Body of pancreas (tissue), 4 donors: ENCODE measurements at regions not wholly inside any gene's neighbourhood (a gene's known extent, or its start where the extent isn't known, plus 50 kb on each side); places are given as distances from the start of the nearest gene placed in this dataset.

Experiments used
- ATAC-seq: fragments of 150-250 bp; one replicate; pipeline ENCODE4 v1.9.1; 2016
- DNase-seq, 4 donors: peaks; one replicate each; pipeline ENCODE4 v3.0.0-alpha.2; 2019
- H3K27ac ChIP-seq, 4 donors: fragments of 200-600 bp; sonication (generic); 1 replicate in 3 of 4; 2 replicates in 1 of 4; pipeline versions ENCODE4 v1.5.1 to v1.6.1; 2016 to 2019; ENCODE audit warnings: mild to moderate bottlenecking in 1 of 4, mixed read lengths in 1 of 4, moderate library complexity in 1 of 4
- H3K27me3 ChIP-seq, 2 donors: fragments of 200-600 bp; sonication (generic); one replicate each; pipeline ENCODE4 v1.6.0; 2016; ENCODE audit warnings: mild to moderate bottlenecking in 1 of 2
- H3K36me3 ChIP-seq, 2 donors: fragments of 200-600 bp; sonication (generic); replicated peaks in 1 of 2; 2 replicates each; pipeline ENCODE4 v1.5.1; 2016; ENCODE audit warnings: low read depth in 2 of 2; ENCODE audit not compliant: insufficient read depth in 1 of 2
- H3K4me1 ChIP-seq: fragments of 200-600 bp; sonication (generic); one replicate; pipeline ENCODE4 v1.6.0; 2016
- H3K4me3 ChIP-seq, 2 donors: fragments of 200-600 bp; sonication (generic); 1 replicate in 1 of 2; 2 replicates in 1 of 2; pipeline ENCODE4 v1.5.1; 2016 to 2019
- H3K9me3 ChIP-seq, 3 donors: fragments of 200-600 bp; sonication (generic); 1 replicate in 2 of 3; 2 replicates in 1 of 3; pipeline ENCODE4 v1.5.1; 2016
- POLR2A ChIP-seq, 3 donors: fragments of 450-650 bp; IDR thresholded peaks; one replicate each; pipeline ENCODE4 v1.6.1; 2016; ENCODE audit warnings: antibody characterized with exemption in 3 of 3, mild to moderate bottlenecking in 2 of 3
- WGBS, 2 donors: methylation state at CpG; one replicate each; pipeline ENCODE4 v1.1.5; 2017; 5-methylcytosine and 5-hydroxymethylcytosine counted together
- intact Hi-C: fragments of 100-400 bp; cut with DNase I; formaldehyde crosslinking; loops from one replicate; pipeline ENCODE4 v1.15.1; 2023
- TF ChIP-seq, protein P1 (sequence below), 7 experiments: fragments of 450-650 bp in 4 of 7; fragments of 200-600 bp in 3 of 7; sonication (generic) in 3 of 7; IDR thresholded peaks; one replicate each; pipeline ENCODE4 v1.5.1; 2016 to 2019; ENCODE audit warnings: antibody characterized with exemption in 7 of 7

- H3K36me3 ChIP-seq = no peaks in the 10 kb centered on the region
- H3K27me3 ChIP-seq = no peaks in the 10 kb centered on the region
- peaks cover 0 to 10% (median 0%) of the 10 kb centered on the region in 3 donors for H3K9me3 ChIP-seq
- H3K4me3 ChIP-seq = no peak overlapping the region
- H3K27ac ChIP-seq = no peak overlapping the region
- WGBS, 2 donors = 76 to 77% methylated on average over 13 of the region's 13 CpGs
- TF ChIP-seq, protein P1, sequence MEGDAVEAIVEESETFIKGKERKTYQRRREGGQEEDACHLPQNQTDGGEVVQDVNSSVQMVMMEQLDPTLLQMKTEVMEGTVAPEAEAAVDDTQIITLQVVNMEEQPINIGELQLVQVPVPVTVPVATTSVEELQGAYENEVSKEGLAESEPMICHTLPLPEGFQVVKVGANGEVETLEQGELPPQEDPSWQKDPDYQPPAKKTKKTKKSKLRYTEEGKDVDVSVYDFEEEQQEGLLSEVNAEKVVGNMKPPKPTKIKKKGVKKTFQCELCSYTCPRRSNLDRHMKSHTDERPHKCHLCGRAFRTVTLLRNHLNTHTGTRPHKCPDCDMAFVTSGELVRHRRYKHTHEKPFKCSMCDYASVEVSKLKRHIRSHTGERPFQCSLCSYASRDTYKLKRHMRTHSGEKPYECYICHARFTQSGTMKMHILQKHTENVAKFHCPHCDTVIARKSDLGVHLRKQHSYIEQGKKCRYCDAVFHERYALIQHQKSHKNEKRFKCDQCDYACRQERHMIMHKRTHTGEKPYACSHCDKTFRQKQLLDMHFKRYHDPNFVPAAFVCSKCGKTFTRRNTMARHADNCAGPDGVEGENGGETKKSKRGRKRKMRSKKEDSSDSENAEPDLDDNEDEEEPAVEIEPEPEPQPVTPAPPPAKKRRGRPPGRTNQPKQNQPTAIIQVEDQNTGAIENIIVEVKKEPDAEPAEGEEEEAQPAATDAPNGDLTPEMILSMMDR (IDR thresholded peaks at IDR 0.05) = no peak
- no peak for TF ChIP-seq POLR2A (IDR thresholded peaks at IDR 0.05)
- no peak for DNase-seq
- H3K4me1 ChIP-seq = no peaks in the 10 kb centered on the region
- no peak for ATAC-seq
- intact Hi-C loops = no loop called here
These were observed 49.8 kb upstream of the PDZD8 start for GRCh38 chr10:117424883-117425649.
